NCI-H345 treated with DMSO at 0.1 percent for 48 hours (cell line): ENCODE measurements at regions not wholly inside any gene's neighbourhood (a gene's known extent, or its start where the extent isn't known, plus 50 kb on each side); places are given as distances from the start of the nearest gene placed in this dataset.

ENCODE experiments used
- DNase-seq: peaks from one replicate; lab custom pipeline; 2025; ENCODE audit not compliant: unreplicated experiment; lab: John Stamatoyannopoulos, UW

GRCh38 chr13:70189981-70190380 is 81.7 kb upstream of the KLHL1 start:
- no peak for DNase-seq

GRCh38 chr13:70188567-70188966 is 80.3 kb upstream of the KLHL1 start:
- no peak for DNase-seq

DNA sequence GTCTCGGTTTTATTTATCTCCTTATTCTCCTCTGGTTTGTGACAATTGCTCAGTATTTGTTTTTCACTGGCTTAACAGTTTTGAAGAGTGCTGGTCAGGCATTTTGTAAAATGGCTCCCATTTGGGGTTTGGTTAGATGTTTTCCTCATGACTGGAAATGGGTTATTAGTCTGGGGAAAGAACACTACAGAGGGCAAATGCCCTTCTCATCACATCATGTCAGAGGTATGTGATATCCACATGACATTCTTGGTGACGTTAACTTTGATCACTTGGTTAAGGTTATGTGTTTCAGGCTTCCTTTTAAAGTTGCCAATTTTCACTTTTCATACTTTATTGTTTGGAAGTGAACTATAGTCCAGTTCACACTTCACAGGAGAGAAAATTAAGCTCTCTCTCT is 74.8 kb upstream of the KLHL1 start:
- no peak for DNase-seq
